ENCODE measurements at regions not wholly inside any gene's neighbourhood (a gene's known extent, or its start where the extent isn't known, plus 50 kb on each side); places are given as distances from the start of the nearest gene placed in this dataset.
A peak's percentile ranks its signal among the peaks of the same experiment; 100 is the strongest.

DNA sequence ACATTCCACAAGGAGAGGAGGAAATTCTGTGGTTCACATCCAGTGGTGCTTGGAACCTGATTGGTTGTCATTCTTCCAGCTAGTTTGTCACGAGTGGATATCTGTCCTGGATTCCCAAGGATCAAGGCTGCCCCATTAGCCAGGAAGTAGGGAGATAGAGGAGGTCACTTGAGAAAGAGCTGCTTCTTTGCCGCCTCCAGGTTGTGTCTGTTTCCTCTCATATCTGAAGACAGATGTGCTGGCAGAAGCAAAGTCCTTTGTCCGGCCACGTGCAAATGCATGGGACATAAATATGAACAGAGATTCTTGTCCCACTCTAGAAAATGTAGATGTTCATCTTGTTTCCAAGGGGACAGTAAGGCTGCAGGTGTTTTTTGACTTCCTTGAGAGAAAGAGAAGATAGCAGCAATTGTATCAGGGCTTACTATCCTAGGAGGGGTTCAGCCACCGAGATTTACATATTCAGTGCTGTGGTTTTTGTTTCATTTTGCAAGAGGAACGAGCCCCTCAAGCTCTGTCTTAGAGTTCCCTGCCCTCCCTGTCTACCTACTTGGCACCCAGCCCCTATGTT is 174.4 kb downstream of the RPIA start:
- Histone ChIP-seq H2AFZ (ENCODE audit: control insufficient read depth, low read depth, low read length) (peak overlapping the region; percentile 77), H3K4me3 (peak overlapping the region; percentile 70), H4K20me1 (ENCODE audit: control insufficient read depth, insufficient read depth) (no peaks in the 10 kb centered on the region), H3K79me2 (ENCODE audit: control insufficient read depth, insufficient read depth, low read length) (peaks cover 12% of the 10 kb centered on the region), H3K4me1 (ENCODE audit: control insufficient read depth, insufficient read depth, low read length) (no peaks in the 10 kb centered on the region; the same call in 1 of the 2 replicates), H3K4me2 (ENCODE audit: control insufficient read depth, insufficient read depth) (peak overlapping the region; percentile 92), H3K27ac (ENCODE audit: control insufficient read depth, insufficient read depth) (peak overlapping the region; percentile 67), H3K36me3 (ENCODE audit: control insufficient read depth in 2 of 2, insufficient read depth in 2 of 2, low read length in 1 of 2) (no peaks in the 10 kb centered on the region), H3K27me3 (replicated peaks in 1 of 2; ENCODE audit: control insufficient read depth in 2 of 2, insufficient read depth in 2 of 2, low read length in 1 of 2) (no peaks in the 10 kb centered on the region), H3K9ac (ENCODE audit: control insufficient read depth, insufficient read depth, low read length) (peak overlapping the region; percentile 62; the same call in 1 of the 2 replicates), H3K9me3 (replicated peaks; ENCODE audit: control insufficient read depth, insufficient read depth, low read length) (no peaks in the 10 kb centered on the region)
- POLR2A ChIA-PET = no interaction called here
- 2% methylated on average over 4 of the region's 6 CpGs for WGBS (ENCODE audit: insufficient coverage, insufficient replicate concordance, low lambda C conversion rate, missing lambda C conversion rate)
- FAIRE-seq = no peak
- DNase-seq (ENCODE audit: low read depth, low spot score) = no peak
- no TSS peak for BruUV-seq (replicated peaks)
- RAD21 ChIA-PET (ENCODE audit: unreplicated experiment) = interaction anchor here (0.7 kb wide), 1 partner anchor 14 kb away, joined by 3 read pairs; no protein-coding TSS in a partner anchor
- in situ Hi-C loops (cut with MboI) = no loop called here
- CTCF ChIA-PET = interaction anchor here (0.6 to 1.3 kb wide), 2 partner anchors 14 to 440 kb away, joined by 5 to 6 read pairs; no protein-coding TSS in a partner anchor
- TF ChIP-seq NR2F1 (conservative IDR thresholded peaks at IDR 0.05) (no peak), JUND (IDR thresholded peaks at IDR 0.05; ENCODE audit: low read depth, low read length) (no peak), TAF1 (IDR thresholded peaks at IDR 0.05; ENCODE audit: borderline replicate concordance, low read depth, low read length) (no peak), POLR2AphosphoS5 (IDR thresholded peaks at IDR 0.05; ENCODE audit: low read length) (no peak), ZBED1 (IDR thresholded peaks at IDR 0.05; ENCODE audit: borderline replicate concordance) (no peak), ETV6 (conservative IDR thresholded peaks at IDR 0.05 in 1 of 2, IDR thresholded peaks at IDR 0.05 in 1 of 2; ENCODE audit: borderline replicate concordance in 1 of 2, low read depth in 1 of 2) (no peak), RUNX3 (IDR thresholded peaks at IDR 0.05; ENCODE audit: low read length) (peak; percentile 42), NR2C2 (IDR thresholded peaks at IDR 0.05; ENCODE audit: borderline replicate concordance, control insufficient read depth, insufficient read length, low read depth) (no peak), POU2F2 (IDR thresholded peaks at IDR 0.05; ENCODE audit: borderline replicate concordance, low read depth, low read length) (peak; percentile 81; the same call in 2 of the 3 replicates)
- TF ChIP-seq, protein P1, sequence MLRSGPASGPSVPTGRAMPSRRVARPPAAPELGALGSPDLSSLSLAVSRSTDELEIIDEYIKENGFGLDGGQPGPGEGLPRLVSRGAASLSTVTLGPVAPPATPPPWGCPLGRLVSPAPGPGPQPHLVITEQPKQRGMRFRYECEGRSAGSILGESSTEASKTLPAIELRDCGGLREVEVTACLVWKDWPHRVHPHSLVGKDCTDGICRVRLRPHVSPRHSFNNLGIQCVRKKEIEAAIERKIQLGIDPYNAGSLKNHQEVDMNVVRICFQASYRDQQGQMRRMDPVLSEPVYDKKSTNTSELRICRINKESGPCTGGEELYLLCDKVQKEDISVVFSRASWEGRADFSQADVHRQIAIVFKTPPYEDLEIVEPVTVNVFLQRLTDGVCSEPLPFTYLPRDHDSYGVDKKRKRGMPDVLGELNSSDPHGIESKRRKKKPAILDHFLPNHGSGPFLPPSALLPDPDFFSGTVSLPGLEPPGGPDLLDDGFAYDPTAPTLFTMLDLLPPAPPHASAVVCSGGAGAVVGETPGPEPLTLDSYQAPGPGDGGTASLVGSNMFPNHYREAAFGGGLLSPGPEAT (IDR thresholded peaks at IDR 0.05; ENCODE audit: low read depth) = no peak
- TF ChIP-seq, protein P2, sequence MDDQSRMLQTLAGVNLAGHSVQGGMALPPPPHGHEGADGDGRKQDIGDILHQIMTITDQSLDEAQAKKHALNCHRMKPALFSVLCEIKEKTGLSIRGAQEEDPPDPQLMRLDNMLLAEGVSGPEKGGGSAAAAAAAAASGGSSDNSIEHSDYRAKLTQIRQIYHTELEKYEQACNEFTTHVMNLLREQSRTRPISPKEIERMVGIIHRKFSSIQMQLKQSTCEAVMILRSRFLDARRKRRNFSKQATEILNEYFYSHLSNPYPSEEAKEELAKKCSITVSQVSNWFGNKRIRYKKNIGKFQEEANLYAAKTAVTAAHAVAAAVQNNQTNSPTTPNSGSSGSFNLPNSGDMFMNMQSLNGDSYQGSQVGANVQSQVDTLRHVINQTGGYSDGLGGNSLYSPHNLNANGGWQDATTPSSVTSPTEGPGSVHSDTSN (IDR thresholded peaks at IDR 0.05; ENCODE audit: insufficient replicate concordance, low read depth, low read length) = no peak
- SMC1A ChIA-PET (ENCODE audit: uncharacterized antibody, unreplicated experiment) = no interaction called here
- peak; percentile 78 for ATAC-seq
- intact Hi-C loops (cut with micrococcal nuclease; ENCODE audit: unreplicated experiment) = no loop called here
